HG02852 (cell line): ENCODE measurements at regions not wholly inside any gene's neighbourhood (a gene's known extent, or its start where the extent isn't known, plus 50 kb on each side); places are given as distances from the start of the nearest gene placed in this dataset.
A peak's percentile ranks its signal among the peaks of the same experiment; 100 is the strongest.
"Not testable (repeated sequence)": the region's sequence is repeated elsewhere in the genome, so short reads cannot be mapped to it uniquely, and the experiment has no call there.

Experiments used
- ATAC-seq: cut with Tn5 transposase; IDR thresholded peaks from one replicate; pipeline ENCODE4 v1.9.1; 2021; ENCODE audit warnings: mild to moderate bottlenecking, moderate library complexity; ENCODE audit not compliant: unreplicated experiment

DNA sequence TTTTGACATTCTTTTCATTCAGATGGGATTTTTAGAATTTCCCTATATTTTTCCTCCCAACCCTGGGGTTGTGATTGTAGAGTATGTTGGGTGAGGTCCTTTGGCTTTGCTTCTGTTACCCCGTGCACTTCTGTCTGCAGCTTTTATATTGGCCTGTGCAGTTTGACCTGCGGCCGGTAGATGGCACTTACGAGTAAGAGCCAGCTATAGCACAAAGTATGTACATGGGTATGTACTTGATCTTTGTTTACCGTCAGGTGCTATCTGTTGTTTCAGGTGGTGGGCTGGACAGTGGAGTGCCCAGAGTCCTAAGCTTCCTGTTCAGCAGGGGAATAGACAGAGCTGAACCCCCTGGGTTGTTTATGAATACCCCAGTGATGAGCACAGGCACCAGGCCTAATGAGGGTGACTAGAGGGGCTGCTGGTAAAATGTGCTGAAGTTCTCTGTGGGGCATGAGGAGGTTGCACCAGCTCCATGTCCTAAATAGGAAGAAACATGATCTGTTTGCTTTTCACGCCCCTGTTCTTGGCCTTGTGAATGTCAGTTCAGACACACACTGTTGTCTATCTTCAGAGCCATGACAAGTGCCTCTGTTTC lies 58.9 kb upstream of the THUMPD2 start:
- ATAC-seq, result peak; percentile 93

DNA sequence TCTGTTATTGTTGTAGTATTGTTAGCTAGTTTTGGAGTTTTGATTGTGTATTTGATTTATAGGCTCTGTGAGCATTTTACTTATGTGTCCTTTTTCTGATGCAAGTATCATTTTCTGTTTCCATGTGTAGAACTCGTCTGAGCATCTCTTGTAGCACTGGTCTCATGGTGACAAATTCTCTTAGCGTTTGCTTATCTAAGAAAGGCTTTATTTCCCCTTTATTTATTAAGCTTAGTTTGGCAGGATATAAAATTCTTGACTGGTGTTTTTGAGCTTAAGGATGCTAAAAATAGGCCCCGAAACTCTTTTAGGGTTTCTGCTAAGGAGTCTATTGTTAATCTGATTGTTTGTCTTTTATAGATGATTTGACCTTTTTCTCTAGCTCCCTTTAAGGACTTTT lies 57.6 kb upstream of the THUMPD2 start:
- ATAC-seq, result no peak

DNA sequence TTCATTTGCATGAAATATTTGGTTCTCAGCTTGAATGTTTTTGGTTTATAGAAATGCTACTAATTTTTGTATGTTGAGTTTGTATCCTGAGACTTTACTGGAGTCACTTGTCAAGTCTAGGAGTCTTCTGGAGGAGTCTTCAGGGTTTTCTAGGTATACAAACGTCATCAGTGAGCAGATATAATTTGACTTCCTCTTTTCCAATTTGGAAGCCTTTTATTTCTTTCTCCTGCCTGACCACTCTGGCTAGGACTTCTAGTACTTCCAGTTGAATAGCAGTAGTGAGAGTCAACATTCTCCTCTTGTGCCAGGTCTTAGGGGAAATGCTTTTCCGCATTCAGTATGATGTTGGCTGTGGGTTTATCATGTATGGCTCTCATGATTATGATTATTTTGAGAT lies 55.4 kb upstream of the THUMPD2 start:
- ATAC-seq, result no peak

DNA sequence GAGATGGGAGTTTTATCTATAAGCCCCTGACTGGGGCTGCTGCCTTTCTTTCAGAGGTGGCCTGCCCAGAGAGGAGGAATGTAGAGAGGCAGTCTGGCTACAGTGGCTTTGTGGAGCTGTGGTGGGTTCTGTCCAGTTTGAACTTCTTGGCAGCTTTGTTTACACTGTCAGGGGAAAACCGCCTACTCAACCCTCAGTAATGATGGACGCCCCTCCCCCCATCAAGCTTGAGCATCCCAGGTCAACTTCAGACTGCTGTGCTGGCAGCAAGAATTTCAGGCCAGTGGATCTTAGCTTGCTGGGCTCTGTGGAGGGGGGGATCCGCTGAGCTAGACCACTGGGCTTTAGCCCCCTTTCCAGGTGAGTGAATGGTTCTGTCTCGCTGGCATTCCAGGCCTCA lies 51.6 kb upstream of the THUMPD2 start:
- not testable (repeated sequence) for ATAC-seq
